Parathyroid adenoma (tissue), 2 donors: ENCODE measurements at regions not wholly inside any gene's neighbourhood (a gene's known extent, or its start where the extent isn't known, plus 50 kb on each side); places are given as distances from the start of the nearest gene placed in this dataset.

Source experiments
- H2AFZ ChIP-seq: fragments of 300-600 bp; sonication (generic); one replicate; pipeline ENCODE4 v1.7.0; 2017; ENCODE audit warnings: antibody characterized with exemption, mild to moderate bottlenecking
- H3K27ac ChIP-seq: fragments of 300-600 bp; sonication (generic); one replicate; pipeline ENCODE4 v1.7.0; 2017
- H3K27me3 ChIP-seq: fragments of 300-600 bp; sonication (generic); one replicate; pipeline ENCODE4 v1.7.0; 2017; ENCODE audit warnings: low read length; ENCODE audit not compliant: control insufficient read depth, insufficient read depth
- H3K36me3 ChIP-seq: fragments of 300-600 bp; sonication (generic); one replicate; pipeline ENCODE4 v1.7.0; 2017; ENCODE audit warnings: low read length; ENCODE audit not compliant: control insufficient read depth, insufficient read depth
- H3K4me1 ChIP-seq: fragments of 300-600 bp; sonication (generic); one replicate; pipeline ENCODE4 v1.7.0; 2017; ENCODE audit warnings: control low read depth
- H3K4me2 ChIP-seq: fragments of 300-600 bp; sonication (generic); one replicate; pipeline ENCODE4 v1.7.0; 2017; ENCODE audit warnings: low read length
- H3K4me3 ChIP-seq: fragments of 300-600 bp; sonication (generic); one replicate; pipeline ENCODE4 v1.7.0; 2017; ENCODE audit warnings: low read depth, low read length
- H3K79me2 ChIP-seq: fragments of 300-600 bp; sonication (generic); one replicate; pipeline ENCODE4 v1.7.0; 2017; ENCODE audit warnings: control low read depth
- H3K9ac ChIP-seq: fragments of 300-600 bp; sonication (generic); one replicate; pipeline ENCODE4 v1.7.0; 2017; ENCODE audit warnings: mild to moderate bottlenecking
- H3K9me3 ChIP-seq: fragments of 300-600 bp; sonication (generic); one replicate; pipeline ENCODE4 v1.7.0; 2017; ENCODE audit warnings: low read length; ENCODE audit not compliant: control insufficient read depth
- CTCF ChIP-seq: fragments of 300-600 bp; sonication (generic); IDR thresholded peaks from one replicate; pipeline ENCODE4 v1.7.0; 2017; ENCODE audit warnings: antibody characterized with exemption, mild to moderate bottlenecking
- donor health status: primary hyperparathyroidism.

DNA sequence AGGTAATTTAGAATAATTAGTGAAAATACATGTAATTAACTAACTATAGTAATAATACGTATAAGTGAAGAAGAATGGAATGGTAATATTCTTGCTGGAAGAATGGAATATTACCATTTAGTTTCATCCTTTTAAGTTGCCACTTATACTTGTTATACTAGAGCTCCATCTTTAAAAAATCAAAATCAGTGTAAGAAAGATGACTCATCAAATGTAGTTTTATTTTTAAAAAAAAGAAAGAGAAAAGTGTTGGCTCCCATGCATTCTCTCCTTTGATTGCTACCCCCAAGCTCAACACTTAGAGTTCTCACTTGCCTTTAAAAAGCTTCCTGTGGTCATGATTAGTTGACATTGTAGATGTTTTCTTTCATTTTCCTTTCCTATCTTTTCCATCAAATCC is 82.4 kb upstream of the KIF2B start:
- TF ChIP-seq CTCF: no peak
- Histone ChIP-seq H3K27me3 (no peaks in the 10 kb centered on the region), H3K9me3 (no peaks in the 10 kb centered on the region), H3K27ac (no peak overlapping the region), H3K4me2 (no peak overlapping the region), H3K4me3 (no peak overlapping the region), H3K9ac (no peak overlapping the region), H3K4me1 (no peaks in the 10 kb centered on the region), H3K36me3 (no peaks in the 10 kb centered on the region), H3K79me2 (no peaks in the 10 kb centered on the region), H2AFZ (no peak overlapping the region)

GRCh38 chr17:53736516-53737240 is 86.0 kb upstream of the KIF2B start:
- H3K36me3 ChIP-seq: no peaks in the 10 kb centered on the region
- no peak overlapping the region for H3K4me2 ChIP-seq
- no peak overlapping the region for H3K27ac ChIP-seq
- H3K9ac ChIP-seq: no peak overlapping the region
- H3K9me3 ChIP-seq: no peaks in the 10 kb centered on the region
- TF ChIP-seq CTCF: no peak
- no peak overlapping the region for H3K4me3 ChIP-seq
- H3K79me2 ChIP-seq: no peaks in the 10 kb centered on the region
- no peaks in the 10 kb centered on the region for H3K27me3 ChIP-seq
- no peak overlapping the region for H2AFZ ChIP-seq
- no peaks in the 10 kb centered on the region for H3K4me1 ChIP-seq

- H3K79me2 ChIP-seq: no peaks in the 10 kb centered on the region
- no peak overlapping the region for H3K27ac ChIP-seq
- H3K27me3 ChIP-seq: no peaks in the 10 kb centered on the region
- H3K36me3 ChIP-seq: no peaks in the 10 kb centered on the region
- TF ChIP-seq CTCF: no peak
- H3K9ac ChIP-seq: no peak overlapping the region
- no peak overlapping the region for H2AFZ ChIP-seq
- H3K4me1 ChIP-seq: no peaks in the 10 kb centered on the region
- no peak overlapping the region for H3K4me2 ChIP-seq
- no peak overlapping the region for H3K4me3 ChIP-seq
- H3K9me3 ChIP-seq: no peaks in the 10 kb centered on the region
These were observed 98.0 kb upstream of the KIF2B start for GRCh38 chr17:53724726-53725125.

GRCh38 chr17:53722407-53722806 is 100.3 kb upstream of the KIF2B start:
- Histone ChIP-seq H3K36me3 (no peaks in the 10 kb centered on the region), H3K27ac (no peak overlapping the region), H3K9me3 (no peaks in the 10 kb centered on the region), H3K4me3 (no peak overlapping the region), H3K9ac (no peak overlapping the region), H3K79me2 (no peaks in the 10 kb centered on the region), H2AFZ (no peak overlapping the region), H3K4me2 (no peak overlapping the region), H3K27me3 (no peaks in the 10 kb centered on the region), H3K4me1 (no peaks in the 10 kb centered on the region)
- no peak for TF ChIP-seq CTCF

GRCh38 chr17:53721101-53721500 is 101.6 kb upstream of the KIF2B start:
- no peak overlapping the region for H2AFZ ChIP-seq
- no peaks in the 10 kb centered on the region for H3K4me1 ChIP-seq
- TF ChIP-seq CTCF: no peak
- no peaks in the 10 kb centered on the region for H3K36me3 ChIP-seq
- no peak overlapping the region for H3K27ac ChIP-seq
- H3K27me3 ChIP-seq: no peaks in the 10 kb centered on the region
- no peak overlapping the region for H3K9ac ChIP-seq
- no peak overlapping the region for H3K4me3 ChIP-seq
- H3K9me3 ChIP-seq: no peaks in the 10 kb centered on the region
- H3K79me2 ChIP-seq: no peaks in the 10 kb centered on the region
- H3K4me2 ChIP-seq: no peak overlapping the region
